HCT116 (cell line): ENCODE measurements at regions not wholly inside any gene's neighbourhood (a gene's known extent, or its start where the extent isn't known, plus 50 kb on each side); places are given as distances from the start of the nearest gene placed in this dataset.

Source experiments
- ATAC-seq: fragments of 200-7000 bp; cut with Tn5 transposase; 2 replicates; pipeline ENCODE4 v1.9.1; 2020; ENCODE audit warnings: mild to moderate bottlenecking, moderate library complexity
- BruUV-seq: library from RNA; stranded (reverse); fragments of 400-500 nt; replicated peaks from 2 replicates; lab custom pipeline; 2021; lab: Mats Ljungman, UMichigan
- CTCF ChIA-PET: fragments of 300-600 bp; sonication (Branson Sonifier 250); formaldehyde crosslinking; loops from one replicate; lab custom pipeline; 2021; ENCODE audit warnings: antibody characterized with exemption; lab: Charles Lee
- POLR2A ChIA-PET: fragments of 300-600, 350-600 bp; sonication (Branson Sonifier 250); formaldehyde crosslinking; loops from one replicate; lab custom pipeline; 2021; ENCODE audit warnings: antibody characterized with exemption; lab: Charles Lee
- RAD21 ChIA-PET, 2 experiments: fragments of 300-600 bp; sonication (Branson Sonifier 250); formaldehyde crosslinking; loops; one replicate each; lab custom pipeline; 2023; ENCODE audit warnings: low total read pairs in 2 of 2; ENCODE audit not compliant: uncharacterized antibody in 2 of 2, unreplicated experiment in 2 of 2, low non-redundant PET in 1 of 2; lab: Charles Lee
- DNase-seq: peaks from one replicate; pipeline ENCODE4 v3.0.0-alpha.2; 2010; ENCODE audit warnings: low read depth, low spot score
- H2AFZ ChIP-seq: fragments of 200-600 bp; shearing (Covaris generic), sonication (generic); 2 replicates; pipeline ENCODE4 v1.6.1; 2017; ENCODE audit warnings: low read depth, mixed run types, mixed read lengths, antibody characterized with exemption, low read length; ENCODE audit not compliant: poor library complexity, severe bottlenecking
- H3K27ac ChIP-seq: 2 replicates; pipeline ENCODE4 v1.5.1; 2012; ENCODE audit warnings: low read depth, low read length
- H3K27me3 ChIP-seq: fragments of 200-600 bp; sonication (generic); 2 replicates; pipeline ENCODE4 v1.6.1; 2016; ENCODE audit warnings: mixed run types, low read length, mixed read lengths; ENCODE audit not compliant: insufficient read depth
- H3K36me3 ChIP-seq, 2 experiments: fragments of 200-500 bp in 1 of 2; fragments of 200-600 bp in 1 of 2; sonication (Bioruptor generic) in 1 of 2; sonication (generic) in 1 of 2; 2 replicates each; pipeline versions ENCODE4 v1.5.1 to v1.6.1; 2014 to 2016; ENCODE audit warnings: low read length in 2 of 2, inconsistent platforms in 1 of 2, mixed read lengths in 1 of 2, mixed run types in 1 of 2; ENCODE audit not compliant: insufficient read depth in 2 of 2, control insufficient read depth in 1 of 2
- H3K4me1 ChIP-seq, 2 experiments: fragments of 200-600 bp in 1 of 2; sonication (generic) in 1 of 2; 2 replicates each; pipeline versions ENCODE4 v1.5.1 to v1.6.1; 2012 to 2017; ENCODE audit warnings: low read length in 2 of 2, inconsistent platforms in 1 of 2, mild to moderate bottlenecking in 1 of 2, mixed read lengths in 1 of 2, mixed run types in 1 of 2, moderate library complexity in 1 of 2; ENCODE audit not compliant: insufficient read depth in 2 of 2, control insufficient read depth in 1 of 2
- H3K4me2 ChIP-seq: fragments of 200-600 bp; sonication (generic); 2 replicates; pipeline ENCODE4 v1.6.1; 2017; ENCODE audit warnings: mixed run types, low read length, mixed read lengths
- H3K4me3 ChIP-seq, 2 experiments: fragments of 200-600 bp in 1 of 2; sonication (generic) in 1 of 2; replicated peaks in 1 of 2; 2 replicates each; pipeline ENCODE4 v1.5.1; 2011 to 2016; ENCODE audit warnings: low read length in 2 of 2, control low read depth in 1 of 2, low read depth in 1 of 2, mild to moderate bottlenecking in 1 of 2, mixed read lengths in 1 of 2, mixed run types in 1 of 2
- H3K79me2 ChIP-seq: fragments of 200-600 bp; sonication (generic); 2 replicates; pipeline ENCODE4 v1.6.1; 2017; ENCODE audit warnings: mild to moderate bottlenecking, mixed run types, low read length, moderate library complexity, mixed read lengths; ENCODE audit not compliant: insufficient read depth
- H3K9ac ChIP-seq: fragments of 200-600 bp; sonication (generic); 2 replicates; pipeline ENCODE4 v1.6.1; 2016; ENCODE audit warnings: low read length, mixed read lengths
- H3K9me2 ChIP-seq: fragments of 200-600 bp; sonication (generic), shearing (Covaris generic); 2 replicates; pipeline ENCODE4 v1.6.1; 2017; ENCODE audit warnings: mixed run types, mild to moderate bottlenecking, moderate library complexity; ENCODE audit not compliant: insufficient read depth
- H3K9me3 ChIP-seq, 2 experiments: fragments of 200-500 bp in 1 of 2; fragments of 200-600 bp in 1 of 2; sonication (Bioruptor generic) in 1 of 2; sonication (generic) in 1 of 2; 2 replicates each; pipeline ENCODE4 v1.6.1; 2014 to 2017; ENCODE audit warnings: low read length in 2 of 2, mixed read lengths in 2 of 2, inconsistent platforms in 1 of 2, low read depth in 1 of 2, mild to moderate bottlenecking in 1 of 2, mixed run types in 1 of 2, moderate library complexity in 1 of 2; ENCODE audit not compliant: control insufficient read depth in 1 of 2, insufficient read depth in 1 of 2
- H4K20me1 ChIP-seq: fragments of 200-600 bp; sonication (generic), shearing (Covaris generic); 2 replicates; pipeline ENCODE4 v1.6.1; 2017; ENCODE audit warnings: mixed run types, mild to moderate bottlenecking, moderate library complexity; ENCODE audit not compliant: insufficient read depth
- CEBPB ChIP-seq: IDR thresholded peaks from 2 replicates; pipeline ENCODE4 v1.6.1; 2012; ENCODE audit warnings: low read depth
- ELF1 ChIP-seq: IDR thresholded peaks from 2 replicates; pipeline ENCODE4 v1.6.1; 2012; ENCODE audit warnings: low read depth, borderline replicate concordance
- JUND ChIP-seq: IDR thresholded peaks from 2 replicates; pipeline ENCODE4 v1.6.1; 2012
- POLR2AphosphoS5 ChIP-seq: IDR thresholded peaks from 2 replicates; pipeline ENCODE4 v1.6.1; 2011; ENCODE audit warnings: mild to moderate bottlenecking, low read depth, low read length, moderate library complexity
- RAD21 ChIP-seq: IDR thresholded peaks from 2 replicates; pipeline ENCODE4 v1.6.1; 2012; ENCODE audit warnings: low read depth, mild to moderate bottlenecking
- SIN3A ChIP-seq: IDR thresholded peaks from 2 replicates; pipeline ENCODE4 v1.6.1; 2012; ENCODE audit warnings: low read depth
- SRF ChIP-seq: IDR thresholded peaks from 2 replicates; pipeline ENCODE4 v1.6.1; 2012; ENCODE audit warnings: low read depth
- YY1 ChIP-seq: IDR thresholded peaks from 2 replicates; pipeline ENCODE4 v1.6.1; 2011; ENCODE audit warnings: low read length, low read depth, moderate library complexity, mild to moderate bottlenecking; ENCODE audit not compliant: insufficient replicate concordance; ENCODE audit errors: extremely low read depth
- ZFX ChIP-seq: fragments of 450-650 bp; IDR thresholded peaks from 2 replicates; pipeline ENCODE4 v1.6.1; 2017
- ZNF274 ChIP-seq: fragments of 200-500 bp; sonication (Bioruptor generic); IDR thresholded peaks from 2 replicates; pipeline ENCODE4 v1.6.1; 2014; ENCODE audit warnings: mild to moderate bottlenecking, low read depth, low read length, inconsistent platforms
- intact Hi-C: fragments of 100-400 bp; cut with micrococcal nuclease; formaldehyde crosslinking; loops from 2 replicates; pipeline ENCODE4 v1.10.0; 2022
- TF ChIP-seq, protein P1 (sequence below): IDR thresholded peaks from 2 replicates; pipeline ENCODE4 v1.6.1; 2012; ENCODE audit warnings: low read depth
- TF ChIP-seq, protein P2 (sequence below): IDR thresholded peaks from 2 replicates; pipeline ENCODE4 v1.6.1; 2012

- TF ChIP-seq POLR2AphosphoS5 (no peak), ELF1 (no peak), YY1 (no peak), SRF (no peak), RAD21 (no peak), ZNF274 (no peak), CEBPB (no peak), JUND (no peak), SIN3A (no peak), ZFX (no peak)
- TF ChIP-seq, protein P1, sequence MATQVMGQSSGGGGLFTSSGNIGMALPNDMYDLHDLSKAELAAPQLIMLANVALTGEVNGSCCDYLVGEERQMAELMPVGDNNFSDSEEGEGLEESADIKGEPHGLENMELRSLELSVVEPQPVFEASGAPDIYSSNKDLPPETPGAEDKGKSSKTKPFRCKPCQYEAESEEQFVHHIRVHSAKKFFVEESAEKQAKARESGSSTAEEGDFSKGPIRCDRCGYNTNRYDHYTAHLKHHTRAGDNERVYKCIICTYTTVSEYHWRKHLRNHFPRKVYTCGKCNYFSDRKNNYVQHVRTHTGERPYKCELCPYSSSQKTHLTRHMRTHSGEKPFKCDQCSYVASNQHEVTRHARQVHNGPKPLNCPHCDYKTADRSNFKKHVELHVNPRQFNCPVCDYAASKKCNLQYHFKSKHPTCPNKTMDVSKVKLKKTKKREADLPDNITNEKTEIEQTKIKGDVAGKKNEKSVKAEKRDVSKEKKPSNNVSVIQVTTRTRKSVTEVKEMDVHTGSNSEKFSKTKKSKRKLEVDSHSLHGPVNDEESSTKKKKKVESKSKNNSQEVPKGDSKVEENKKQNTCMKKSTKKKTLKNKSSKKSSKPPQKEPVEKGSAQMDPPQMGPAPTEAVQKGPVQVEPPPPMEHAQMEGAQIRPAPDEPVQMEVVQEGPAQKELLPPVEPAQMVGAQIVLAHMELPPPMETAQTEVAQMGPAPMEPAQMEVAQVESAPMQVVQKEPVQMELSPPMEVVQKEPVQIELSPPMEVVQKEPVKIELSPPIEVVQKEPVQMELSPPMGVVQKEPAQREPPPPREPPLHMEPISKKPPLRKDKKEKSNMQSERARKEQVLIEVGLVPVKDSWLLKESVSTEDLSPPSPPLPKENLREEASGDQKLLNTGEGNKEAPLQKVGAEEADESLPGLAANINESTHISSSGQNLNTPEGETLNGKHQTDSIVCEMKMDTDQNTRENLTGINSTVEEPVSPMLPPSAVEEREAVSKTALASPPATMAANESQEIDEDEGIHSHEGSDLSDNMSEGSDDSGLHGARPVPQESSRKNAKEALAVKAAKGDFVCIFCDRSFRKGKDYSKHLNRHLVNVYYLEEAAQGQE = no peak
- TF ChIP-seq, protein P2, sequence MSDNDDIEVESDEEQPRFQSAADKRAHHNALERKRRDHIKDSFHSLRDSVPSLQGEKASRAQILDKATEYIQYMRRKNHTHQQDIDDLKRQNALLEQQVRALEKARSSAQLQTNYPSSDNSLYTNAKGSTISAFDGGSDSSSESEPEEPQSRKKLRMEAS = no peak
- TF ChIP-seq, all 23 proteins: peak for 0
- intact Hi-C loops = no loop called here
- H3K79me2 ChIP-seq = no peaks in the 10 kb centered on the region
- H3K27ac ChIP-seq = no peak overlapping the region
- H3K27me3 ChIP-seq = no peaks in the 10 kb centered on the region
- no peaks in the 10 kb centered on the region for H3K9me2 ChIP-seq
- H3K9ac ChIP-seq = no peak overlapping the region
- DNase-seq (no peak), ATAC-seq (no peak)
- H3K4me1 ChIP-seq = no peaks in the 10 kb centered on the region
- no peaks in the 10 kb centered on the region for H3K9me3 ChIP-seq
- H3K4me2 ChIP-seq = no peak overlapping the region
- H2AFZ ChIP-seq = no peak overlapping the region
- no peak overlapping the region for H3K4me3 ChIP-seq
- H3K36me3 ChIP-seq = no peaks in the 10 kb centered on the region
- no peaks in the 10 kb centered on the region for H4K20me1 ChIP-seq
- BruUV-seq = no TSS peak
- RAD21 ChIA-PET = no interaction called here
- POLR2A ChIA-PET = no interaction called here
- CTCF ChIA-PET = no interaction called here
Observed at GRCh38 chr6:55960344-55960743, 85.0 kb upstream of the BMP5 start.
